Left ventricle myocardium inferior (tissue), 1 donor: ENCODE measurements at regions not wholly inside any gene's neighbourhood (a gene's known extent, or its start where the extent isn't known, plus 50 kb on each side); places are given as distances from the start of the nearest gene placed in this dataset.

Experiments
- DNase-seq: peaks from one replicate; pipeline ENCODE4 v3.0.0-alpha.2; 2020
- H3K27ac ChIP-seq: fragments of 200-600 bp; replicated peaks from 2 replicates; pipeline ENCODE4 v1.8.0; 2021
- H3K27me3 ChIP-seq: fragments of 200-600 bp; 2 replicates; pipeline ENCODE4 v1.8.0; 2021; ENCODE audit warnings: low read depth
- H3K36me3 ChIP-seq: fragments of 200-600 bp; 2 replicates; pipeline ENCODE4 v1.8.0; 2021
- H3K4me1 ChIP-seq: fragments of 200-600 bp; 2 replicates; pipeline ENCODE4 v1.8.0; 2021
- H3K4me3 ChIP-seq: fragments of 200-600 bp; 2 replicates; pipeline ENCODE4 v1.8.0; 2021; ENCODE audit warnings: mild to moderate bottlenecking, moderate library complexity
- H3K9me3 ChIP-seq: fragments of 200-600 bp; replicated peaks from 2 replicates; pipeline ENCODE4 v1.8.0; 2021
- intact Hi-C: fragments of 100-400 bp; cut with micrococcal nuclease; formaldehyde crosslinking; loops from one replicate; pipeline ENCODE4 v1.11.0; 2022
- TF ChIP-seq, protein P1 (sequence below): fragments of 200-600 bp; IDR thresholded peaks from 2 replicates; pipeline ENCODE4 v1.8.0; 2021; ENCODE audit warnings: antibody characterized with exemption, mild to moderate bottlenecking, borderline replicate concordance
- donor health status: DM: no; HTN: yes; CAD: no; lungs with severe emphysema.

DNA sequence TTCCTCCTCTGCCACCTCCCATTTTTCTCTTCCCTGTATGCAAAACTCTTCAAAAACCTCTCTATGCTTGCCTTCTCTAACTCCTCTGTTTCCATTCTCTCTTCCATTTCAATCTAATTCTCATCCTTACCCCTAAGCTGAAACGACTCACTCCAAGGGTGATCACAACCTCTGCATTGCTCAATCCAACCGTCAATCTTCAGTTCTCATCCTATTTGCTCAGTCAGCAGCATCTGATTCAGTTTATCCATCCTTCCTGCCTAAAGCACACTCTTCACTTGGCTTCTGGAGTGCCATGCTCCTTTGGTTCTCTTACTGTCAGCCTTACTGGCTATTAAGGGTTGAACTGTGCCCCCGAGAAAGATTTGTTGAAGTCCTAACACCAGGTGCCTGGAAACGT is 163.5 kb upstream of the NEBL start:
- Histone ChIP-seq H3K27me3 (no peaks in the 10 kb centered on the region), H3K9me3 (peaks cover 23% of the 10 kb centered on the region), H3K36me3 (no peaks in the 10 kb centered on the region), H3K4me1 (peaks cover 22% of the 10 kb centered on the region), H3K4me3 (no peak overlapping the region), H3K27ac (no peak overlapping the region)
- TF ChIP-seq, protein P1, sequence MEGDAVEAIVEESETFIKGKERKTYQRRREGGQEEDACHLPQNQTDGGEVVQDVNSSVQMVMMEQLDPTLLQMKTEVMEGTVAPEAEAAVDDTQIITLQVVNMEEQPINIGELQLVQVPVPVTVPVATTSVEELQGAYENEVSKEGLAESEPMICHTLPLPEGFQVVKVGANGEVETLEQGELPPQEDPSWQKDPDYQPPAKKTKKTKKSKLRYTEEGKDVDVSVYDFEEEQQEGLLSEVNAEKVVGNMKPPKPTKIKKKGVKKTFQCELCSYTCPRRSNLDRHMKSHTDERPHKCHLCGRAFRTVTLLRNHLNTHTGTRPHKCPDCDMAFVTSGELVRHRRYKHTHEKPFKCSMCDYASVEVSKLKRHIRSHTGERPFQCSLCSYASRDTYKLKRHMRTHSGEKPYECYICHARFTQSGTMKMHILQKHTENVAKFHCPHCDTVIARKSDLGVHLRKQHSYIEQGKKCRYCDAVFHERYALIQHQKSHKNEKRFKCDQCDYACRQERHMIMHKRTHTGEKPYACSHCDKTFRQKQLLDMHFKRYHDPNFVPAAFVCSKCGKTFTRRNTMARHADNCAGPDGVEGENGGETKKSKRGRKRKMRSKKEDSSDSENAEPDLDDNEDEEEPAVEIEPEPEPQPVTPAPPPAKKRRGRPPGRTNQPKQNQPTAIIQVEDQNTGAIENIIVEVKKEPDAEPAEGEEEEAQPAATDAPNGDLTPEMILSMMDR = no peak
- DNase-seq = no peak
- intact Hi-C loops = no loop called here

DNA sequence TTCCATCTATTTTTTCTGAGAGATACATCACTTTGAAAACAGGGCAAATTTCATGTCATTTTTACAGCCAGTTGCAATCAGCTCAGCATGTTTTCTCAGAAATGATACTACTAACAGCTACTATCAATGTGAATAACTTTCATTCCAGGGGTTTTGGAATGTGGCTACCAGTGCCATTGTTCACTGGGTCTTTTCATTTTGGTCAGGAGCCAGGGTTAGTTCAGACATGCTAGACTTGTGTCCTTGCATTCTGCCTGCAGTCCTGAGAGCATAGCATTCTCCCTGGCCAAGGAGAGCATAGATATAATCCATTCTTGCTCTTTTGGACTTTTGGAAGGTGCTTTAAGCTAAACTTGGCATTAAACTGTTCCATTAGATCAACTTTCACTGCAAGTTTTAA is 160.9 kb upstream of the NEBL start:
- Histone ChIP-seq H3K4me1 (peaks cover 15% of the 10 kb centered on the region), H3K4me3 (no peak overlapping the region), H3K27me3 (no peaks in the 10 kb centered on the region), H3K9me3 (peaks cover 23% of the 10 kb centered on the region), H3K27ac (peak overlapping the region; percentile 29), H3K36me3 (no peaks in the 10 kb centered on the region)
- intact Hi-C loops = no loop called here
- TF ChIP-seq, protein P1 = no peak
- no peak for DNase-seq

DNA sequence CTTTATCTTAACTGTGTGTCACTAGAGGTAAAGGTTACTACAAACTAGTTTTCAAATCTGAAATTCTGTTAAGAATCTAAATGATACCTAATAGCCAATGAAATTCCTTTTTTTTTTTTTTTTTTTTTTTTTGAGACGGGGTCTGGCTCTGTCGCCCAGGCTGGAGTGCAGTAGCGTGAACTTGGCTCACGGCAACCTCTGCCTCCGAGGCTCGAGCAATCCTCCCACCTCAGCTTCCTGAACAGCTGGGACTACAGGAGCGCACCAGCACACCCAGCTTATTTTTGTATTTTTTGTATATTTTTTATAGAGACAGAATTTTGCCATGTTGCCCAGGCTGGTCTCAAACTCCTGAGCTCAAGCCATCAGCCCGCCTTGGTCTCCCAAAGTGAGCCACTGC is 160.3 kb upstream of the NEBL start:
- H3K4me3 ChIP-seq = no peak overlapping the region
- peaks cover 23% of the 10 kb centered on the region for H3K9me3 ChIP-seq
- no peaks in the 10 kb centered on the region for H3K27me3 ChIP-seq
- H3K4me1 ChIP-seq = peaks cover 15% of the 10 kb centered on the region
- DNase-seq = no peak
- no peaks in the 10 kb centered on the region for H3K36me3 ChIP-seq
- H3K27ac ChIP-seq = no peak overlapping the region
- intact Hi-C loops = no loop called here
- TF ChIP-seq, protein P1 = no peak

DNA sequence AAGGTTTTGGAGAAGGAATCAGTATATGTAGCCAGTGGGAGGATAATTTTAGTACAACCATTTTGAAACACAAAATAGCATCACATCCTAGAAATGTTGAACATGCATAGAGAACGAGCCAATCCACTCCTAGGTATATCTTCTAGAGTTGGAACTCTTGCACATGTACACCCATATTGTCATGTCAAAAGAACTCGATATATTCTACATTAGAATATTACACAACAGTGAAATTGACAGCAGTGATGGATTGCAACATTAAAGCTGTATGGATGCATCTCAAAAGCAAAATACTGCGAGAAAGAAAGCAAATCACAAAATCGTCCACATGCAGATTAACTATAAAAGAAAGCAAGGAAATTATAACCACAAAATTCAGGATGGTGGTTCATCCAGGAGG is 159.3 kb upstream of the NEBL start:
- intact Hi-C loops = no loop called here
- TF ChIP-seq, protein P1 = no peak
- no peak for DNase-seq
- peaks cover 32% of the 10 kb centered on the region for H3K9me3 ChIP-seq
- no peak overlapping the region for H3K27ac ChIP-seq
- no peaks in the 10 kb centered on the region for H3K27me3 ChIP-seq
- no peak overlapping the region for H3K4me3 ChIP-seq
- H3K4me1 ChIP-seq = peaks cover 5% of the 10 kb centered on the region
- no peaks in the 10 kb centered on the region for H3K36me3 ChIP-seq

DNA sequence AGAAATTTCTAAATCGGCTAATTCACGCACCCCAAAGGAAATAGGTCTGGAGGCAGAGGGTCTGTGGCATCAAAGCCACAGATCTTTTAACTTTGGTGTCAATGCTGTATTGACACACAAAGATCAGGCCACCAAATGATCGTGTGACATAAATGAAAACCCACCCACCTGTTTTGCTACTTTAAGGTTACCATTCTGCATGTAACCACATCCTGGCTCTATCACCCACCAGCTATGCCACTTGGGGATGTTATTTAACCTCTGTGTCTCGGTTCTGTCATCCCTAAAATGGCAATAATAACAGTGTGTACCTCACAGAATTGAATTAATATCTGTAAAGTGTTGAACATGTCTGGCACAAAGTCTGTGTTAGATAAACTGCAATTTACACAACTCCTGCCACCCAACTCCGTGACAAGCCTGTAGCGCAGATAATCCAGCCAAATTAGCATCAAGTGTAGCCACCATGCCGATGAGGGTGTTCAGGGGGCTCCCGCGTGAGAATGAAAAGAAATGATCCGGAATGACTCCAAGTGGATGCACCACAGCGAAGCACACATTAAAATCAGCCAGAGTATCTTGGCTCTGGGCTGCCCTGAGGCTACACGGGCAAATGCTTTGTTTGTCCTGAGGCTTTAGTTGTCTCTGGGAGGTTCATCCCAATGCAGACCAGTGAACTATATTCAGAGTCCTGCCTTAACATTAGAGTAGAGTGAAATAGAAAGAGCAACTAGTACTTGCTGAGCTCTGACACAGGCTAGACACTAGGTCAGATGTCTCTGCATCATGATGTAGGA is 158.4 kb upstream of the NEBL start:
- intact Hi-C loops = no loop called here
- Histone ChIP-seq H3K9me3 (peaks cover 40% of the 10 kb centered on the region), H3K4me3 (no peak overlapping the region), H3K27me3 (no peaks in the 10 kb centered on the region), H3K36me3 (no peaks in the 10 kb centered on the region), H3K27ac (no peak overlapping the region), H3K4me1 (peaks cover 5% of the 10 kb centered on the region)
- TF ChIP-seq, protein P1 = no peak
- no peak for DNase-seq
